K562 (cell line): ENCODE measurements at regions not wholly inside any gene's neighbourhood (a gene's known extent, or its start where the extent isn't known, plus 50 kb on each side); places are given as distances from the start of the nearest gene placed in this dataset.

Source experiments
- CHD1 ChIP-seq: fragments of 200-600 bp; sonication (generic); IDR thresholded peaks from one replicate; pipeline ENCODE4 v1.6.1; 2012; ENCODE audit warnings: mild to moderate bottlenecking, moderate library complexity, low read length, inconsistent platforms
- CREBBP ChIP-seq: IDR thresholded peaks from one replicate; pipeline ENCODE4 v1.6.1; 2012; ENCODE audit warnings: low read depth, mild to moderate bottlenecking, control low read depth, inconsistent platforms, low read length
- IRF2 ChIP-seq: sonication (generic); formaldehyde crosslinking; IDR thresholded peaks from 2 replicates; pipeline ENCODE4 v1.8.1; 2022; ENCODE audit warnings: mild to moderate bottlenecking, missing genetic modification reagents
- MNT ChIP-seq, 2 experiments: fragments of 450-650 bp; conservative IDR thresholded peaks; 2 replicates each; pipeline ENCODE4 v1.6.1; 2017; ENCODE audit warnings: mild to moderate bottlenecking in 2 of 2, moderate library complexity in 2 of 2
- NFIX ChIP-seq: fragments of 250-450 bp; sonication (Bioruptor Pico); IDR thresholded peaks from 2 replicates; pipeline ENCODE4 v1.4.0; 2020; ENCODE audit warnings: low read depth, mild to moderate bottlenecking, moderate library complexity
- NONO ChIP-seq, 2 experiments: fragments of 200-400 bp in 1 of 2; fragments of 450-650 bp in 1 of 2; formaldehyde crosslinking in 1 of 2; IDR thresholded peaks; 2 replicates each; pipeline ENCODE4 v1.6.1; 2017; ENCODE audit warnings: low read depth in 2 of 2, mild to moderate bottlenecking in 2 of 2, moderate library complexity in 2 of 2, low read length in 1 of 2
- NR2F6 ChIP-seq: fragments of 450-650 bp; formaldehyde crosslinking; IDR thresholded peaks from 2 replicates; pipeline ENCODE4 v1.4.0; 2020; ENCODE audit warnings: mild to moderate bottlenecking
- POLR2AphosphoS5 ChIP-seq: IDR thresholded peaks from 2 replicates; pipeline ENCODE4 v1.6.1; 2011; ENCODE audit warnings: mild to moderate bottlenecking, low read depth, low read length, moderate library complexity; ENCODE audit not compliant: control insufficient read depth, insufficient read depth
- RAD51 ChIP-seq: fragments of 450-650 bp; IDR thresholded peaks from 2 replicates; pipeline ENCODE4 v1.7.1; 2016; ENCODE audit warnings: low read depth, mild to moderate bottlenecking, borderline replicate concordance
- RNF2 ChIP-seq: sonication (generic); IDR thresholded peaks from 2 replicates; pipeline ENCODE4 v1.6.1; 2016
- U2AF2 ChIP-seq: fragments of 200-400 bp; formaldehyde crosslinking; optimal IDR thresholded peaks from 2 replicates; pipeline ENCODE3; 2017; ENCODE audit warnings: low read depth, mild to moderate bottlenecking, low read length

- TF ChIP-seq CREBBP: no peak
- TF ChIP-seq POLR2AphosphoS5: no peak
- TF ChIP-seq CHD1: no peak
- no peak for TF ChIP-seq RNF2
- TF ChIP-seq NR2F6 (CRISPR knock-in tag): no peak
- no peak for TF ChIP-seq MNT (conservative IDR thresholded peaks at IDR 0.05)
- TF ChIP-seq RAD51: no peak
- TF ChIP-seq U2AF2: no peak
- no peak for TF ChIP-seq IRF2
- TF ChIP-seq NONO (IDR thresholded peaks at IDR 0.05; ENCODE audit: low read depth in 2 of 2, low read length in 1 of 2): no peak
- no peak for TF ChIP-seq NFIX (CRISPR knock-in tag)
Measured at GRCh38 chr1:17953921-17954320, 153.7 kb upstream of the IGSF21 start.
